Brain microvascular endothelial cell (primary cell): ENCODE measurements at regions not wholly inside any gene's neighbourhood (a gene's known extent, or its start where the extent isn't known, plus 50 kb on each side); places are given as distances from the start of the nearest gene placed in this dataset.

Experiments used
- DNase-seq: peaks from one replicate; pipeline ENCODE4 v3.0.0-alpha.2; 2020
- H3K27ac ChIP-seq: fragments of 250-450 bp; sonication (Bioruptor Pico); 2 replicates; pipeline ENCODE4 v1.5.1; 2020; ENCODE audit warnings: mild to moderate bottlenecking, moderate library complexity
- H3K27me3 ChIP-seq: fragments of 250-450 bp; sonication (Bioruptor Pico); replicated peaks from 2 replicates; pipeline ENCODE4 v1.5.1; 2020; ENCODE audit warnings: mild to moderate bottlenecking
- H3K36me3 ChIP-seq: fragments of 250-450 bp; sonication (Bioruptor Pico); replicated peaks from 2 replicates; pipeline ENCODE4 v1.5.1; 2020; ENCODE audit warnings: mild to moderate bottlenecking
- H3K4me3 ChIP-seq: 2 replicates; pipeline ENCODE4 v1.5.1; 2011; ENCODE audit warnings: low read depth, mild to moderate bottlenecking, control low read depth, low read length, moderate library complexity
- in situ Hi-C: cut with HindIII; loops from 2 replicates; pipeline ENCODE4 v1.10.0; 2017; ENCODE audit warnings: low sequenced_read_pairs, low pct_ligation_motif_present
- TF ChIP-seq, protein P1 (sequence below): IDR thresholded peaks from 2 replicates; pipeline ENCODE4 v1.5.1; 2011; ENCODE audit warnings: low read depth, mild to moderate bottlenecking, moderate library complexity, low read length, control low read depth, inconsistent platforms; ENCODE audit errors: missing control alignments

DNA sequence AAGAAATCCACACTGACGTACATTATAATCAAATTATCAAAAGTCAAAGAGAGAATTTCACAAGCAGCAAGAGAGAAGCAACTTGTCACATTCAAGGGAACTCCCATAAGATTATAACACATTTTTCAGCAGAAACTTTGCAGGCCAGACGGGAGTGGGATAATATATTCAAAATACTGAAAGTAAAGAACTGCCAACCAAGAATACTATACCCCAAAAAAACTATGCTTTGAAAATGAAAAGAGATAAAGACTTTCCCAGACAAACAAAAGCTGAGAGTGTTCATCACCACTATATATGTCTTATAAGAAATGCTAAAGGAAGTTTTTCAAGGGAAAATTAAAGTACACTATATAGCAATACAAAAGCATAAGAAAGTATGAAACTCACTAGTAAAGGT is 91.5 kb upstream of the PPP2R3A start:
- no peak overlapping the region for H3K27ac ChIP-seq
- DNase-seq, result no peak
- in situ Hi-C loops, result no loop called here
- H3K27me3 ChIP-seq, result no peaks in the 10 kb centered on the region
- TF ChIP-seq, protein P1, sequence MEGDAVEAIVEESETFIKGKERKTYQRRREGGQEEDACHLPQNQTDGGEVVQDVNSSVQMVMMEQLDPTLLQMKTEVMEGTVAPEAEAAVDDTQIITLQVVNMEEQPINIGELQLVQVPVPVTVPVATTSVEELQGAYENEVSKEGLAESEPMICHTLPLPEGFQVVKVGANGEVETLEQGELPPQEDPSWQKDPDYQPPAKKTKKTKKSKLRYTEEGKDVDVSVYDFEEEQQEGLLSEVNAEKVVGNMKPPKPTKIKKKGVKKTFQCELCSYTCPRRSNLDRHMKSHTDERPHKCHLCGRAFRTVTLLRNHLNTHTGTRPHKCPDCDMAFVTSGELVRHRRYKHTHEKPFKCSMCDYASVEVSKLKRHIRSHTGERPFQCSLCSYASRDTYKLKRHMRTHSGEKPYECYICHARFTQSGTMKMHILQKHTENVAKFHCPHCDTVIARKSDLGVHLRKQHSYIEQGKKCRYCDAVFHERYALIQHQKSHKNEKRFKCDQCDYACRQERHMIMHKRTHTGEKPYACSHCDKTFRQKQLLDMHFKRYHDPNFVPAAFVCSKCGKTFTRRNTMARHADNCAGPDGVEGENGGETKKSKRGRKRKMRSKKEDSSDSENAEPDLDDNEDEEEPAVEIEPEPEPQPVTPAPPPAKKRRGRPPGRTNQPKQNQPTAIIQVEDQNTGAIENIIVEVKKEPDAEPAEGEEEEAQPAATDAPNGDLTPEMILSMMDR, result no peak
- no peak overlapping the region for H3K4me3 ChIP-seq
- no peaks in the 10 kb centered on the region for H3K36me3 ChIP-seq

DNA sequence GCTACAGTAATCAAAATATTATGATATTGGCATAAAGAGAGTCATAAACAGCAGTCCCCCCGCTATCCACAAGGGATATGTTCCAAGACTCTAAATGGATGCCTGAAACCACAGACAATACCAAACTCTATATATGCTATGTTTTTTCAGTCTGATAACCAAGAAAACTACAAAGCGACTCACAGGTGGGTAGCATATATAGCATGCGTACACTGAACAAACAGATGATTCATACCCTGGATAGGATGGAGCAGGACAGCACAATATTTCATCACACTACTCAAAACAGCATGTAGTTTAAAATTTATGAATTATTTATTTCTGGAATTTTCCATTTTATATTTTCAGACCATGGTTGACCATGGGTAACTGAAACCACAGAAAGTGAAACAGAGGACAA is 87.0 kb upstream of the PPP2R3A start:
- in situ Hi-C loops, result no loop called here

DNA sequence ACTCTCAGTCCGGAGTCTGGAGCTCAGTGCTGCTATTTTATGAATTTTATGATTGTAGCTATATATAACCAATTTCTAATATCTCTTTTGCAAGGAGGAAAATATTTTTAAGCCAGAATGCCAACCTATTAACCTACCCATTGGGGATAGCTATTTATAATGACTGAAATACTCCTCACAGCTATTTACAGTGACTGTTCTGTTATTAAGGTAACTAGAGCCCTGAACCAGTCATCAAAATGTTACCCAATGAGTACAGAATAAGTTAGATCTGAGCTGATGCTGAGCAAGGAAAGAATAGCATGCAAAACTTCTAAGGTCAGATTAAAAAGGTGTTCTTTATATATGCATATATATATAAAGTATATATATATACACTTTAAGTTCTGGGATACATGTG is 79.6 kb upstream of the PPP2R3A start:
- Histone ChIP-seq H3K27me3 (no peaks in the 10 kb centered on the region), H3K27ac (no peak overlapping the region), H3K4me3 (no peak overlapping the region), H3K36me3 (no peaks in the 10 kb centered on the region)
- in situ Hi-C loops, result no loop called here
- DNase-seq, result no peak
- TF ChIP-seq, protein P1, result no peak

More for the DNA sequence above, 87.0 kb upstream of the PPP2R3A start:
- Histone ChIP-seq H3K27me3 (no peaks in the 10 kb centered on the region), H3K36me3 (no peaks in the 10 kb centered on the region), H3K4me3 (no peak overlapping the region), H3K27ac (no peak overlapping the region)
- no peak for DNase-seq
- TF ChIP-seq, protein P1, result no peak

DNA sequence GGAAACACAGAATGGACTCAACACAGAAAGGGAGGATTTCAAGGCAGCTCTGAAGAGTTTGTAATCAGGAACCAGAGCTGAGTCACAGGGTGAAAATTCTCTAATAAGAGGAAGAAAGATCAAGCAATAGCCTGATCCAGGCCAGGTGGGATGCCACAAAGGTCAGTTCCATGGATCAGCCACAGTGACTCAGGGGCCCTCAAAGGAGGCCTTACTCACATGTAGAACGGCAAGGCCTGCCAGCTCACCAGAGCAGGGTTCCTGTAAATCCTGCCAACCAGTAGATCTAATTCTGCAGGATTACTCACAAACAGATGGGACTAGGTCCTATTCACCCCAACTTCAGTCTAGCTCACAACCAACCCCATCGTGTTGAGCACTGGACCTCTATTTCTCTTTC is 78.3 kb upstream of the PPP2R3A start:
- no peak overlapping the region for H3K27ac ChIP-seq
- no peaks in the 10 kb centered on the region for H3K36me3 ChIP-seq
- H3K4me3 ChIP-seq, result no peak overlapping the region
- in situ Hi-C loops, result no loop called here
- TF ChIP-seq, protein P1, result no peak
- no peaks in the 10 kb centered on the region for H3K27me3 ChIP-seq
- DNase-seq, result no peak

DNA sequence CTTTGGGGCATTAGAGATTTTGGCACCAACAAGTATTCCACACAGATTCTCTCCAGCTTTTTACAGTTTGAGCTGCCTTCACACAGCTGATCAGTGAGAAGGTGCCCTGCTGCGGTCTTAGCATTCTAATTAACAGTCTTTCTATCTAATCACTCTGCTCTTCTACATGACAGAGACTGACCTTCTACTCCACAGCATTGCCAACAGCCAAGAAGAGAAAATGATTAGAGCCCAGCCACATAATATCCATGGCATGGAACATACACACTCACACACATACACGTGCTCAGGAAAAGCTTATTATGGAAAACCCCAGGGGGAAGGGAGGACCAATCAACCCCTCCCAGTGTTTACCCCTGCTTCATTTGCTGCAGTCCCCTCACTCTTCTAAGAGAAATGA is 76.1 kb upstream of the PPP2R3A start:
- no peaks in the 10 kb centered on the region for H3K27me3 ChIP-seq
- no peaks in the 10 kb centered on the region for H3K36me3 ChIP-seq
- TF ChIP-seq, protein P1, result no peak
- in situ Hi-C loops, result no loop called here
- H3K27ac ChIP-seq, result no peak overlapping the region
- DNase-seq, result no peak
- H3K4me3 ChIP-seq, result no peak overlapping the region

DNA sequence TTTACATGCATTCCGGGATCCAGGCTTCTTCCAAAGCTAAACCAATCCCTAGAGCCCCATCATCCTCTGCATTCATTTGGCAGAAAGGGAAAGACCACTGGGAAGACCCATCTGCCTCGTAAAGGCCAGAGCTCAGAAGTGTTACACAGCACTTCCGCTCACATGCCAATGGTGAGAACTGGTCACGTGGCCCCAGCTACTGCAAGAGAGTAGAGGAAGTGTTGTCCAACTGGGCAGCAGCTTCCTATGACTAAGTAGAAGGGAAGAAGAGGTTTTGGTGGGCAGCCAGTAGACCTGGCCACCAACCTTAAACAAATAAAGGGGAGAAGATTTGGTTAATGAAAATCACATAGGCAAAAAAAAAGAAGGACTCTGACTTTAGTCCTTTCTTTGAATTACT is 74.4 kb upstream of the PPP2R3A start:
- no peaks in the 10 kb centered on the region for H3K36me3 ChIP-seq
- H3K27ac ChIP-seq, result no peak overlapping the region
- TF ChIP-seq, protein P1, result no peak
- in situ Hi-C loops, result no loop called here
- H3K4me3 ChIP-seq, result no peak overlapping the region
- no peaks in the 10 kb centered on the region for H3K27me3 ChIP-seq
- DNase-seq, result no peak
